GM23338 (cell line): ENCODE measurements at regions not wholly inside any gene's neighbourhood (a gene's known extent, or its start where the extent isn't known, plus 50 kb on each side); places are given as distances from the start of the nearest gene placed in this dataset.
A peak's percentile ranks its signal among the peaks of the same experiment; 100 is the strongest.

Experiments used
- ATAC-seq: fragments of 200-7000 bp; cut with Tn5 transposase; 3 replicates; pipeline ENCODE4 v1.9.1; 2020
- DNase-seq: peaks from one replicate; pipeline ENCODE4 v3.0.0-alpha.2; 2015; ENCODE audit warnings: low spot score
- H2AFZ ChIP-seq: fragments of 200-600 bp; sonication (generic); 2 replicates; pipeline ENCODE4 v1.8.0; 2016; ENCODE audit warnings: antibody characterized with exemption, mild to moderate bottlenecking, moderate library complexity
- H3F3A ChIP-seq: fragments of 200-600 bp; sonication (generic); replicated peaks from 2 replicates; pipeline ENCODE4 v1.8.0; 2017; ENCODE audit warnings: antibody characterized with exemption, mixed run types, low read depth
- H3K27ac ChIP-seq: fragments of 200-600 bp; sonication (generic); 2 replicates; pipeline ENCODE4 v1.6.1; 2016; ENCODE audit warnings: low read depth
- H3K27me3 ChIP-seq: fragments of 200-600 bp; sonication (generic); 2 replicates; pipeline ENCODE4 v1.8.0; 2016; ENCODE audit warnings: mild to moderate bottlenecking, mixed run types, moderate library complexity; ENCODE audit not compliant: insufficient read depth
- H3K36me3 ChIP-seq: fragments of 200-600 bp; sonication (generic); 2 replicates; pipeline ENCODE4 v1.8.0; 2016; ENCODE audit warnings: mild to moderate bottlenecking; ENCODE audit not compliant: insufficient read depth
- H3K4me1 ChIP-seq: fragments of 200-600 bp; sonication (generic); 2 replicates; pipeline ENCODE4 v1.8.0; 2016; ENCODE audit warnings: mild to moderate bottlenecking, moderate library complexity; ENCODE audit not compliant: insufficient read depth
- H3K4me2 ChIP-seq: fragments of 200-600 bp; sonication (generic); 2 replicates; pipeline ENCODE4 v1.7.1; 2017; ENCODE audit warnings: mixed run types
- H3K4me3 ChIP-seq: fragments of 200-600 bp; sonication (generic); 2 replicates; pipeline ENCODE4 v1.6.1; 2016; ENCODE audit warnings: mixed run types
- H3K79me2 ChIP-seq: fragments of 200-600 bp; sonication (generic); replicated peaks from 2 replicates; pipeline ENCODE4 v1.8.0; 2017; ENCODE audit warnings: mild to moderate bottlenecking; ENCODE audit not compliant: insufficient read depth
- H3K9me2 ChIP-seq: fragments of 200-600 bp; sonication (generic); 2 replicates; pipeline ENCODE4 v1.8.0; 2017; ENCODE audit not compliant: insufficient read depth
- H4K20me1 ChIP-seq: fragments of 200-600 bp; sonication (generic); replicated peaks from 2 replicates; pipeline ENCODE4 v1.8.0; 2017; ENCODE audit warnings: mild to moderate bottlenecking; ENCODE audit not compliant: insufficient read depth
- H3K27ac Mint-ChIP-seq: 2 replicates; pipeline ENCODE4 v1.8.0; 2020; ENCODE audit warnings: inconsistent platforms, mild to moderate bottlenecking, moderate library complexity, mixed read lengths
- H3K27me3 Mint-ChIP-seq: 3 replicates; pipeline ENCODE4 v1.8.0; 2022; ENCODE audit warnings: low read depth, mild to moderate bottlenecking, moderate library complexity, mixed read lengths, inconsistent platforms; ENCODE audit not compliant: insufficient read depth, poor library complexity
- H3K36me3 Mint-ChIP-seq: 3 replicates; pipeline ENCODE4 v1.8.0; 2021; ENCODE audit warnings: low read depth, mild to moderate bottlenecking, inconsistent platforms, moderate library complexity, mixed read lengths
- H3K4me1 Mint-ChIP-seq: 3 replicates; pipeline ENCODE4 v1.8.0; 2020; ENCODE audit warnings: mild to moderate bottlenecking, inconsistent platforms, mixed read lengths
- H3K4me3 Mint-ChIP-seq: 3 replicates; pipeline ENCODE4 v1.8.0; 2021; ENCODE audit warnings: moderate library complexity, mild to moderate bottlenecking, inconsistent platforms, mixed read lengths
- H3K9me3 Mint-ChIP-seq: 3 replicates; pipeline ENCODE4 v1.8.0; 2020; ENCODE audit warnings: moderate library complexity, mild to moderate bottlenecking, inconsistent platforms, mixed read lengths
- CREB1 ChIP-seq: fragments of 250-450 bp; sonication (Bioruptor Pico); IDR thresholded peaks from 2 replicates; pipeline ENCODE4 v1.5.0; 2020; ENCODE audit warnings: low read depth, mild to moderate bottlenecking, moderate library complexity
- CTCF ChIP-seq, 2 experiments: fragments of 200-600 bp in 1 of 2; sonication (generic) in 1 of 2; conservative IDR thresholded peaks; 2 replicates each; pipeline versions ENCODE4 v1.5.1 to v1.6.1; 2016 to 2017; ENCODE audit warnings: antibody characterized with exemption in 2 of 2, low read depth in 2 of 2, mild to moderate bottlenecking in 2 of 2, moderate library complexity in 1 of 2
- ETS1 ChIP-seq: IDR thresholded peaks from 2 replicates; pipeline ENCODE4 v1.6.1; 2016; ENCODE audit warnings: antibody characterized with exemption
- EZH2 ChIP-seq: fragments of 200-600 bp; sonication (generic); IDR thresholded peaks from one replicate; pipeline ENCODE4 v1.8.0; 2017; ENCODE audit warnings: antibody characterized with exemption, mild to moderate bottlenecking, low read depth; ENCODE audit not compliant: unreplicated experiment
- EZH2phosphoT487 ChIP-seq: fragments of 200-600 bp; sonication (generic); IDR thresholded peaks from one replicate; pipeline ENCODE4 v1.8.1; 2018; ENCODE audit warnings: antibody characterized with exemption; ENCODE audit not compliant: unreplicated experiment
- JUNB ChIP-seq: IDR thresholded peaks from one replicate; pipeline ENCODE4 v1.6.1; 2016; ENCODE audit warnings: antibody characterized with exemption; ENCODE audit not compliant: unreplicated experiment
- NANOG ChIP-seq: IDR thresholded peaks from 2 replicates; pipeline ENCODE4 v1.6.1; 2016; ENCODE audit warnings: antibody characterized with exemption, borderline replicate concordance
- POLR2AphosphoS5 ChIP-seq: IDR thresholded peaks from 2 replicates; pipeline ENCODE4 v1.6.1; 2016; ENCODE audit warnings: antibody characterized with exemption, low read depth
- REST ChIP-seq: IDR thresholded peaks from one replicate; pipeline ENCODE4 v1.6.1; 2018; ENCODE audit warnings: antibody characterized with exemption; ENCODE audit not compliant: unreplicated experiment
- STAT1 ChIP-seq: IDR thresholded peaks from one replicate; pipeline ENCODE4 v1.6.1; 2016; ENCODE audit warnings: antibody characterized with exemption; ENCODE audit not compliant: unreplicated experiment
- ZNF114 ChIP-seq: fragments of 250-450 bp; sonication (Bioruptor Pico); IDR thresholded peaks from 2 replicates; pipeline ENCODE4 v1.5.0; 2020; ENCODE audit warnings: mild to moderate bottlenecking, moderate library complexity
- ZNF331 ChIP-seq: fragments of 250-450 bp; sonication (Bioruptor Pico); IDR thresholded peaks from 2 replicates; pipeline ENCODE4 v1.5.0; 2020; ENCODE audit warnings: low read depth, mild to moderate bottlenecking, moderate library complexity
- TF ChIP-seq, protein P1 (sequence below): fragments of 250-450 bp; sonication (Bioruptor Pico); IDR thresholded peaks from 2 replicates; pipeline ENCODE4 v1.5.0; 2020; ENCODE audit warnings: mild to moderate bottlenecking, moderate library complexity

DNA sequence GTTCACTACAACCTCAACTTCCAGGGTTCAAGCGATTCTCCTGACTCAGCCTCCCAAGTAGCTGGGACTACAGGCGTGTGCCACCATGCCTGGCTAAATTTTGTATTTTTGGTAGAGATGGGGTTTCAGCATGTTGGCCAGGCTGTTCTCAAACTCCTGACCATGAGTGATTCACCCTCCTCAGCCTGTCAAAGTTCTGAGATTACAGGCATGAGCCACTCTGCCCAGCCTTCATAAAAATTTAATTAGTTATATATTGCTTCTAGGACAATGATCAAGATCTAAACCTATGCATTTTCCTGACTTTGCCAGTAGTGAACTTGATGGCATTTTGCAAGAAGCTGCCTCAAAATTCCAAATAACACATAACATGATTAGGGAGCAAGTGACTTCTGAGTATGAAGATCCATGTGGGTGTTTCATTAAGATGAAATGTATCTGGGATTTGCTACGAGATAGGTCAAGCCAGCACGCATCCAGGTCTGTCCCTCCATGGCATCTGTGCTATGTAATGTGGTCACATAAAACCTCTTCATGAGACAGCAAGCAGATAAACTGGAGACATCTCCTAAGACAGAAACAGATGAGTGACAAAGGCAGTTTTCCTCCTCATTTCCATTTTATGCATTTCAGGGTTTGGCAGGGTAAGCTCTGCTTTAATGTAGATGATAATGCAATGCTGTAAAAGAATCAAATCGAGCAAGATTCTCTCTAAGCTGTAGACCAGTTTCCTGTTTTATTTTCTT, 319.4 kb upstream of the ATP2B1 start:
- no peak overlapping the region for H3K4me3 Mint-ChIP-seq

More for the DNA sequence above, 319.4 kb upstream of the ATP2B1 start:
- ATAC-seq (no peak), DNase-seq (no peak)
- H4K20me1 ChIP-seq: no peaks in the 10 kb centered on the region
- Mint-ChIP-seq H3K9me3 (no peaks in the 10 kb centered on the region), H3K4me1 (no peaks in the 10 kb centered on the region), H3K27me3 (peaks cover 3% of the 10 kb centered on the region), H3K36me3 (no peaks in the 10 kb centered on the region), H3K27ac (no peak overlapping the region)
- no peaks in the 10 kb centered on the region for H3K79me2 ChIP-seq
- TF ChIP-seq JUNB (no peak), ETS1 (no peak), REST (no peak), CTCF (conservative IDR thresholded peaks at IDR 0.05; ENCODE audit: low read depth in 2 of 2) (no peak), ZNF114 (CRISPR knock-in tag) (no peak), CREB1 (CRISPR knock-in tag) (no peak), ZNF331 (no peak), EZH2phosphoT487 (no peak), STAT1 (no peak), NANOG (no peak), EZH2 (no peak), POLR2AphosphoS5 (no peak)
- TF ChIP-seq, protein P1, sequence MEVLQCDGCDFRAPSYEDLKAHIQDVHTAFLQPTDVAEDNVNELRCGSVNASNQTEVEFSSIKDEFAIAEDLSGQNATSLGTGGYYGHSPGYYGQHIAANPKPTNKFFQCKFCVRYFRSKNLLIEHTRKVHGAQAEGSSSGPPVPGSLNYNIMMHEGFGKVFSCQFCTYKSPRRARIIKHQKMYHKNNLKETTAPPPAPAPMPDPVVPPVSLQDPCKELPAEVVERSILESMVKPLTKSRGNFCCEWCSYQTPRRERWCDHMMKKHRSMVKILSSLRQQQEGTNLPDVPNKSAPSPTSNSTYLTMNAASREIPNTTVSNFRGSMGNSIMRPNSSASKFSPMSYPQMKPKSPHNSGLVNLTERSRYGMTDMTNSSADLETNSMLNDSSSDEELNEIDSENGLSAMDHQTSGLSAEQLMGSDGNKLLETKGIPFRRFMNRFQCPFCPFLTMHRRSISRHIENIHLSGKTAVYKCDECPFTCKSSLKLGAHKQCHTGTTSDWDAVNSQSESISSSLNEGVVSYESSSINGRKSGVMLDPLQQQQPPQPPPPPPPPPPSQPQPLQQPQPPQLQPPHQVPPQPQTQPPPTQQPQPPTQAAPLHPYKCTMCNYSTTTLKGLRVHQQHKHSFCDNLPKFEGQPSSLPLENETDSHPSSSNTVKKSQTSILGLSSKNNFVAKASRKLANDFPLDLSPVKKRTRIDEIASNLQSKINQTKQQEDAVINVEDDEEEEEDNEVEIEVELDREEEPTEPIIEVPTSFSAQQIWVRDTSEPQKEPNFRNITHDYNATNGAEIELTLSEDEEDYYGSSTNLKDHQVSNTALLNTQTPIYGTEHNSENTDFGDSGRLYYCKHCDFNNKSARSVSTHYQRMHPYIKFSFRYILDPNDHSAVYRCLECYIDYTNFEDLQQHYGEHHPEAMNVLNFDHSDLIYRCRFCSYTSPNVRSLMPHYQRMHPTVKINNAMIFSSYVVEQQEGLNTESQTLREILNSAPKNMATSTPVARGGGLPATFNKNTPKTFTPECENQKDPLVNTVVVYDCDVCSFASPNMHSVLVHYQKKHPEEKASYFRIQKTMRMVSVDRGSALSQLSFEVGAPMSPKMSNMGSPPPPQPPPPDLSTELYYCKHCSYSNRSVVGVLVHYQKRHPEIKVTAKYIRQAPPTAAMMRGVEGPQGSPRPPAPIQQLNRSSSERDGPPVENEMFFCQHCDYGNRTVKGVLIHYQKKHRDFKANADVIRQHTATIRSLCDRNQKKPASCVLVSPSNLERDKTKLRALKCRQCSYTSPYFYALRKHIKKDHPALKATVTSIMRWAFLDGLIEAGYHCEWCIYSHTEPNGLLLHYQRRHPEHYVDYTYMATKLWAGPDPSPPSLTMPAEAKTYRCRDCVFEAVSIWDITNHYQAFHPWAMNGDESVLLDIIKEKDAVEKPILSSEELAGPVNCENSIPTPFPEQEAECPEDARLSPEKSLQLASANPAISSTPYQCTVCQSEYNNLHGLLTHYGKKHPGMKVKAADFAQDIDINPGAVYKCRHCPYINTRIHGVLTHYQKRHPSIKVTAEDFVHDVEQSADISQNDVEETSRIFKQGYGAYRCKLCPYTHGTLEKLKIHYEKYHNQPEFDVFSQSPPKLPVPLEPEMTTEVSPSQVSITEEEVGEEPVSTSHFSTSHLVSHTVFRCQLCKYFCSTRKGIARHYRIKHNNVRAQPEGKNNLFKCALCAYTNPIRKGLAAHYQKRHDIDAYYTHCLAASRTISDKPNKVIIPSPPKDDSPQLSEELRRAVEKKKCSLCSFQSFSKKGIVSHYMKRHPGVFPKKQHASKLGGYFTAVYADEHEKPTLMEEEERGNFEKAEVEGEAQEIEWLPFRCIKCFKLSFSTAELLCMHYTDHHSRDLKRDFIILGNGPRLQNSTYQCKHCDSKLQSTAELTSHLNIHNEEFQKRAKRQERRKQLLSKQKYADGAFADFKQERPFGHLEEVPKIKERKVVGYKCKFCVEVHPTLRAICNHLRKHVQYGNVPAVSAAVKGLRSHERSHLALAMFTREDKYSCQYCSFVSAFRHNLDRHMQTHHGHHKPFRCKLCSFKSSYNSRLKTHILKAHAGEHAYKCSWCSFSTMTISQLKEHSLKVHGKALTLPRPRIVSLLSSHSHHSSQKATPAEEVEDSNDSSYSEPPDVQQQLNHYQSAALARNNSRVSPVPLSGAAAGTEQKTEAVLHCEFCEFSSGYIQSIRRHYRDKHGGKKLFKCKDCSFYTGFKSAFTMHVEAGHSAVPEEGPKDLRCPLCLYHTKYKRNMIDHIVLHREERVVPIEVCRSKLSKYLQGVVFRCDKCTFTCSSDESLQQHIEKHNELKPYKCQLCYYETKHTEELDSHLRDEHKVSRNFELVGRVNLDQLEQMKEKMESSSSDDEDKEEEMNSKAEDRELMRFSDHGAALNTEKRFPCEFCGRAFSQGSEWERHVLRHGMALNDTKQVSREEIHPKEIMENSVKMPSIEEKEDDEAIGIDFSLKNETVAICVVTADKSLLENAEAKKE (CRISPR knock-in tag): no peak
- no peaks in the 10 kb centered on the region for H3K27me3 ChIP-seq
- no peak overlapping the region for H3K27ac ChIP-seq
- peak overlapping the region; percentile 32; the same call in 1 of the 2 replicates for H2AFZ ChIP-seq
- no peaks in the 10 kb centered on the region for H3K9me2 ChIP-seq
- H3F3A ChIP-seq: no peaks in the 10 kb centered on the region
- no peaks in the 10 kb centered on the region for H3K4me1 ChIP-seq
- no peaks in the 10 kb centered on the region for H3K36me3 ChIP-seq
- H3K4me2 ChIP-seq: no peak overlapping the region
- H3K4me3 ChIP-seq: no peak overlapping the region
